Brain microvascular endothelial cell (primary cell): ENCODE measurements at regions not wholly inside any gene's neighbourhood (a gene's known extent, or its start where the extent isn't known, plus 50 kb on each side); places are given as distances from the start of the nearest gene placed in this dataset.

Source experiments
- DNase-seq: peaks from one replicate; pipeline ENCODE4 v3.0.0-alpha.2; 2020
- H3K27ac ChIP-seq: fragments of 250-450 bp; sonication (Bioruptor Pico); 2 replicates; pipeline ENCODE4 v1.5.1; 2020; ENCODE audit warnings: mild to moderate bottlenecking, moderate library complexity
- H3K27me3 ChIP-seq: fragments of 250-450 bp; sonication (Bioruptor Pico); replicated peaks from 2 replicates; pipeline ENCODE4 v1.5.1; 2020; ENCODE audit warnings: mild to moderate bottlenecking
- H3K36me3 ChIP-seq: fragments of 250-450 bp; sonication (Bioruptor Pico); replicated peaks from 2 replicates; pipeline ENCODE4 v1.5.1; 2020; ENCODE audit warnings: mild to moderate bottlenecking
- H3K4me3 ChIP-seq: 2 replicates; pipeline ENCODE4 v1.5.1; 2011; ENCODE audit warnings: low read depth, mild to moderate bottlenecking, control low read depth, low read length, moderate library complexity
- in situ Hi-C: cut with HindIII; loops from 2 replicates; pipeline ENCODE4 v1.10.0; 2017; ENCODE audit warnings: low sequenced_read_pairs, low pct_ligation_motif_present
- TF ChIP-seq, protein P1 (sequence below): IDR thresholded peaks from 2 replicates; pipeline ENCODE4 v1.5.1; 2011; ENCODE audit warnings: low read depth, mild to moderate bottlenecking, moderate library complexity, low read length, control low read depth, inconsistent platforms; ENCODE audit errors: missing control alignments

DNA sequence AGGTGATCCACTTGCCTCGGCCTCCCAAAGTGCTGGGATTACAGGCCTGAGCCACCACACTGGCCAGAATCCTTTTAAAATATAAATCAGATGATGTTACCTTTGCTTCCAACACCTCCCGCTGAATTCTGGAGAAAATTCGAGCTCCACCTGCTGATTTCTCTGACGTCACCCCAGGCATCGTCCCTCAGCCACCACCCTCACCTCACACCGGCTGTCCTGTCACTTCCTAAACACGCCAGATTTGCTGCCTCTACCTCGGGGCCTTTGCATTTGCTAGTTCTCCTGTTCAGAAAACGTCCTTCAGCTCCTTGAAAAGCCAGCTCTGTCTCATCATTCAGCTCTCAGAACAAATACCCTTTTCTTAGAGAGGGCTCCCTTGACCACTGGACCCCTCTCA, 57.9 kb downstream of the FBXO2 start:
- H3K27me3 ChIP-seq, result no peaks in the 10 kb centered on the region
- TF ChIP-seq, protein P1, sequence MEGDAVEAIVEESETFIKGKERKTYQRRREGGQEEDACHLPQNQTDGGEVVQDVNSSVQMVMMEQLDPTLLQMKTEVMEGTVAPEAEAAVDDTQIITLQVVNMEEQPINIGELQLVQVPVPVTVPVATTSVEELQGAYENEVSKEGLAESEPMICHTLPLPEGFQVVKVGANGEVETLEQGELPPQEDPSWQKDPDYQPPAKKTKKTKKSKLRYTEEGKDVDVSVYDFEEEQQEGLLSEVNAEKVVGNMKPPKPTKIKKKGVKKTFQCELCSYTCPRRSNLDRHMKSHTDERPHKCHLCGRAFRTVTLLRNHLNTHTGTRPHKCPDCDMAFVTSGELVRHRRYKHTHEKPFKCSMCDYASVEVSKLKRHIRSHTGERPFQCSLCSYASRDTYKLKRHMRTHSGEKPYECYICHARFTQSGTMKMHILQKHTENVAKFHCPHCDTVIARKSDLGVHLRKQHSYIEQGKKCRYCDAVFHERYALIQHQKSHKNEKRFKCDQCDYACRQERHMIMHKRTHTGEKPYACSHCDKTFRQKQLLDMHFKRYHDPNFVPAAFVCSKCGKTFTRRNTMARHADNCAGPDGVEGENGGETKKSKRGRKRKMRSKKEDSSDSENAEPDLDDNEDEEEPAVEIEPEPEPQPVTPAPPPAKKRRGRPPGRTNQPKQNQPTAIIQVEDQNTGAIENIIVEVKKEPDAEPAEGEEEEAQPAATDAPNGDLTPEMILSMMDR, result no peak
- DNase-seq, result no peak
- no peaks in the 10 kb centered on the region for H3K36me3 ChIP-seq
- in situ Hi-C loops, result no loop called here
- H3K27ac ChIP-seq, result no peak overlapping the region
- no peak overlapping the region for H3K4me3 ChIP-seq

DNA sequence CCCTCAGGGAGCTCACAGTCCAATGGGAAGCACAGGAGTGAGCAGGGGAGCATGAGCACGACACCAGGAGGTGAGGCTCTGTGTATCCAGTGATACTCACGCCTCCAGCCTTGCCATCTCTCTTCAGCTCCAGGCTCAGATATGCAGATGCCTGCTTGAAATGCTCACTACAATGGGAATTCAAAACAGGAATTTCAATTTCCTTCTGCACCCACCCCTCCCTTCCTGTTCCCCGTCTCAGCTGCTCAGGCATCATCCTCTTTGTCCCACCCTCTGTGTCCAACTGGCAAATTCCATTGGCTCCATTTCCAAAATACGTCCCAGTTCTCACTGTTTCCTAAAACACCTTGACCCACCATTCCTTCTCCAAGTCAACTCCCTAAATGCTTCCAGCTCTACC, 58.9 kb downstream of the FBXO2 start:
- Histone ChIP-seq H3K4me3 (no peak overlapping the region), H3K36me3 (no peaks in the 10 kb centered on the region), H3K27ac (no peak overlapping the region), H3K27me3 (no peaks in the 10 kb centered on the region)
- no peak for DNase-seq
- in situ Hi-C loops, result no loop called here
- TF ChIP-seq, protein P1, result no peak

DNA sequence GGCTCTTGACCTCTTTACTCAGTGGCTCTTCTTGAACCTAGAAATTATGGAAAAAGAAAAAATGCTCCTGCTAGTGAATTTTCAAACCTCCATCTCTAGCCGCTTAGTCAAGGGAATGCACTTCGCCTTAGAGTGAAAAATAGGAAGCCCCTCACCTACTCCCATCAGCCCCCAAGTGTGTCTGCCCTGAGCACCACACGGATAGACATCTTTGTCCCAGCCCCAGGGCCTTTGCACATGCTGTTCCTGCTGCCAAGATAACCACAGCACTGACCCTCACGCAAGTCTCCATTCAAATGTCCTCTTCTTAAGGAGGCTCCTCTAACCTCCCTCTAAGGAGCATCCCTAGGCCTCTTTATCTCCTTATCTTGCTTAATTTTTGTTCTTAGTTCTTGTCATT, 59.6 kb downstream of the FBXO2 start:
- Histone ChIP-seq H3K4me3 (no peak overlapping the region), H3K27me3 (no peaks in the 10 kb centered on the region), H3K36me3 (no peaks in the 10 kb centered on the region), H3K27ac (no peak overlapping the region)
- in situ Hi-C loops, result no loop called here
- DNase-seq, result no peak
- TF ChIP-seq, protein P1, result no peak

DNA sequence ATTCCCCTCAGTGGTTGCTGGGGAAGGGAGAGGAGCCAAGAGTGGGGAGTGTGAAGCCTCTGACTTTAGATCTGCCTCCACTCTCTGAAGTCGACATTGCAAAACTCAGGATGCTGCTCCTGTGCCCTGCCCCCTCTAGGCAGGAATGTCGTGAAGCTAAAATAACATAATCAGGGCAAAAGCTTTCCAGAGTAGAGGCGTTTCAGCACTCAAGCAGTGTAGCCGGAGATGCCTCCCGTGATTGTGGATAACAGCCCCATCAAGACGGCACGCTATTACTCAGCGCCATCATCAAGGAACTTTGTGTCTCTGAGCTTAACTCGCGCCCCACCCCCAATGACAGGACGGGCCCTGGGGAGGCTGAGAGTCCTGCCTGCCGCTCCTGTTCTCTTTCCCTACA, 60.0 kb downstream of the FBXO2 start:
- Histone ChIP-seq H3K36me3 (no peaks in the 10 kb centered on the region), H3K27ac (no peak overlapping the region), H3K27me3 (no peaks in the 10 kb centered on the region), H3K4me3 (no peak overlapping the region)
- TF ChIP-seq, protein P1, result peak; percentile 45
- peak; percentile 43 for DNase-seq
- in situ Hi-C loops, result no loop called here

DNA sequence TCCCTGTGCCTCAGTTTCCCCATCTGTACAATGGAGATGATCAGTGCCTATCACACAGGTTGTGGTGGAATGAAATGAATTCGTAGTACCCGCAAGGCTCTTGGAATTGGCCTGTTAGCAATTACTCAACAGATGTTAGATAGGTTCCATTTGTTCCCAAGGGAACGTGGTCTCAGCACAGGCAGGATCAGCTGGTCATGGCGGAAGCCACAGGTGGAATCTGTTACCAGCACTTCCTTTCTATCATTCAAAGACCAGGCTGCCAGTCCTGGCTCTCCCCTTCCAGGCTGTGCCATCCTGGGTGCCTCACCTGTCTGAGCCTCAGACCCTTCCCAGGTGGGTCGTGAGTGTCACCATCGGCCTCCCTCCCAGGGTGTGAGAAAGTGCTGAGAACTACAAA, 61.5 kb downstream of the FBXO2 start:
- Histone ChIP-seq H3K27me3 (no peaks in the 10 kb centered on the region), H3K4me3 (no peak overlapping the region), H3K36me3 (no peaks in the 10 kb centered on the region), H3K27ac (no peak overlapping the region)
- no peak for DNase-seq
- TF ChIP-seq, protein P1, result no peak
- in situ Hi-C loops, result no loop called here

DNA sequence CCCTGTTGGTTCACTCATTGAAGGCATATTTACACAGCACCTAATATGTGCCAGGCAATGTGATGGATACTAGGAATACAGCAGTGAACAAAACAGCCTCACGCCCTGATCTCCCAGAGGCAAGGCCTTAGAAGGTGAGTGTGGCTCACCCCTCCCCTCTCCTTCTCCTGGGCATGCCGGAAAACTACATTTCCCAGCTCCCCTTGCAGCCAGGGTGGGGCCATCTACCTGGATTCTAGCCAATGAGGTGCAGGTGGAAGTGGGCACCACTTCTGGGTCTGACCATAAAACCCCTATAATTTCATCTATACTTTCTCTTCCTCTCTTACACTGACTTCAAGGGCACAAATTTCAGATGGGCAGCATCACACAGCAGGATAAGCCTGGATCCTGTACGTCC, 63.8 kb downstream of the FBXO2 start:
- no peak for DNase-seq
- in situ Hi-C loops, result no loop called here
- Histone ChIP-seq H3K27ac (no peak overlapping the region), H3K36me3 (no peaks in the 10 kb centered on the region), H3K4me3 (no peak overlapping the region), H3K27me3 (no peaks in the 10 kb centered on the region)
- TF ChIP-seq, protein P1, result no peak
